GM23248 (cell line): ENCODE measurements at regions not wholly inside any gene's neighbourhood (a gene's known extent, or its start where the extent isn't known, plus 50 kb on each side); places are given as distances from the start of the nearest gene placed in this dataset.

ENCODE experiments used
- DNase-seq: peaks from one replicate; pipeline ENCODE4 v3.0.0-alpha.2; 2015
- H2AFZ ChIP-seq: fragments of 200-600 bp; sonication (generic); 2 replicates; pipeline ENCODE4 v1.6.1; 2016; ENCODE audit warnings: antibody characterized with exemption
- H3F3A ChIP-seq: fragments of 200-600 bp; sonication (generic); 2 replicates; pipeline ENCODE4 v1.6.1; 2016; ENCODE audit warnings: mild to moderate bottlenecking, antibody characterized with exemption, mixed run types; ENCODE audit not compliant: insufficient read depth
- H3K27ac ChIP-seq: fragments of 200-600 bp; sonication (generic); 2 replicates; pipeline ENCODE4 v1.5.1; 2016; ENCODE audit warnings: mild to moderate bottlenecking
- H3K27me3 ChIP-seq: fragments of 200-600 bp; sonication (generic); replicated peaks from 2 replicates; pipeline ENCODE4 v1.6.1; 2016; ENCODE audit warnings: mild to moderate bottlenecking; ENCODE audit not compliant: insufficient read depth
- H3K36me3 ChIP-seq: fragments of 200-600 bp; sonication (generic); 2 replicates; pipeline ENCODE4 v1.6.1; 2016; ENCODE audit warnings: low read depth, mild to moderate bottlenecking
- H3K4me1 ChIP-seq: fragments of 200-600 bp; sonication (generic); 2 replicates; pipeline ENCODE4 v1.6.1; 2016; ENCODE audit warnings: mild to moderate bottlenecking; ENCODE audit not compliant: insufficient read depth
- H3K4me2 ChIP-seq: fragments of 200-600 bp; sonication (generic); one replicate; pipeline ENCODE4 v1.6.1; 2016; ENCODE audit warnings: mild to moderate bottlenecking; ENCODE audit not compliant: unreplicated experiment
- H3K4me3 ChIP-seq: fragments of 200-600 bp; sonication (generic); 2 replicates; pipeline ENCODE4 v1.5.1; 2016; ENCODE audit warnings: mild to moderate bottlenecking
- H3K79me2 ChIP-seq: fragments of 200-600 bp; sonication (generic); 2 replicates; pipeline ENCODE4 v1.6.1; 2016; ENCODE audit warnings: mild to moderate bottlenecking; ENCODE audit not compliant: insufficient read depth
- H3K9ac ChIP-seq: fragments of 200-600 bp; sonication (generic); 2 replicates; pipeline ENCODE4 v1.6.1; 2016; ENCODE audit warnings: mild to moderate bottlenecking
- H3K9me2 ChIP-seq: fragments of 200-600 bp; sonication (generic); 2 replicates; pipeline ENCODE4 v1.6.1; 2016; ENCODE audit warnings: mixed run types, mild to moderate bottlenecking, moderate library complexity; ENCODE audit not compliant: insufficient read depth
- H3K9me3 ChIP-seq: fragments of 200-600 bp; sonication (generic); one replicate; pipeline ENCODE4 v1.6.1; 2017; ENCODE audit warnings: low read depth
- H4K20me1 ChIP-seq: fragments of 200-600 bp; sonication (generic); 2 replicates; pipeline ENCODE4 v1.6.0; 2016; ENCODE audit not compliant: insufficient read depth
- EZH2 ChIP-seq: fragments of 200-600 bp; sonication (generic); IDR thresholded peaks from 2 replicates; pipeline ENCODE4 v1.6.1; 2018; ENCODE audit warnings: antibody characterized with exemption, mild to moderate bottlenecking; ENCODE audit not compliant: insufficient read depth, poor library complexity, severe bottlenecking
- EZH2phosphoT487 ChIP-seq: fragments of 200-600 bp; sonication (generic); IDR thresholded peaks from 2 replicates; pipeline ENCODE4 v1.6.1; 2018; ENCODE audit warnings: antibody characterized with exemption, moderate library complexity, mild to moderate bottlenecking, low read depth; ENCODE audit not compliant: insufficient read depth
- WGBS, 2 experiments: methylation state at CpG; one replicate each; pipeline ENCODE4 v1.1.6; 2015 to 2017; ENCODE audit warnings: low lambda C conversion rate in 2 of 2, low coverage in 1 of 2; ENCODE audit errors: missing lambda C conversion rate in 2 of 2; 5-methylcytosine and 5-hydroxymethylcytosine counted together
- in situ Hi-C: fragments of 300-500 bp; cut with MboI; formaldehyde crosslinking; loops from 2 replicates; pipeline ENCODE4 v1.15.0; 2020

GRCh38 chr18:60112369-60112768 is 212.6 kb downstream of the PMAIP1 start:
- Histone ChIP-seq H3K9me2 (no peaks in the 10 kb centered on the region), H3K27me3 (no peaks in the 10 kb centered on the region), H2AFZ (no peak overlapping the region), H3K4me3 (no peak overlapping the region), H4K20me1 (no peaks in the 10 kb centered on the region), H3K9me3 (no peaks in the 10 kb centered on the region), H3F3A (no peaks in the 10 kb centered on the region), H3K27ac (no peak overlapping the region), H3K4me2 (no peak overlapping the region), H3K79me2 (no peaks in the 10 kb centered on the region), H3K36me3 (no peaks in the 10 kb centered on the region), H3K4me1 (no peaks in the 10 kb centered on the region), H3K9ac (no peak overlapping the region)
- WGBS, 2 experiments = 77 to 79% methylated on average over 5 of the region's 5 CpGs
- no peak for DNase-seq
- in situ Hi-C loops = no loop called here
- no peak for TF ChIP-seq EZH2phosphoT487
- TF ChIP-seq EZH2 = no peak

- no peaks in the 10 kb centered on the region for H3K4me1 ChIP-seq
- TF ChIP-seq EZH2phosphoT487 (no peak), EZH2 (no peak)
- 86 to 92% methylated on average over 2 of the region's 2 CpGs for WGBS, 2 experiments
- no peaks in the 10 kb centered on the region for H3F3A ChIP-seq
- no peaks in the 10 kb centered on the region for H3K9me2 ChIP-seq
- no peak overlapping the region for H3K9ac ChIP-seq
- H3K36me3 ChIP-seq = no peaks in the 10 kb centered on the region
- no peaks in the 10 kb centered on the region for H3K27me3 ChIP-seq
- no peak overlapping the region for H3K27ac ChIP-seq
- H3K9me3 ChIP-seq = no peaks in the 10 kb centered on the region
- H3K79me2 ChIP-seq = no peaks in the 10 kb centered on the region
- H3K4me3 ChIP-seq = no peak overlapping the region
- DNase-seq = no peak
- H2AFZ ChIP-seq = no peak overlapping the region
- H3K4me2 ChIP-seq = no peak overlapping the region
- H4K20me1 ChIP-seq = no peaks in the 10 kb centered on the region
- in situ Hi-C loops = no loop called here
Observed at GRCh38 chr18:60111525-60111924, 211.7 kb downstream of the PMAIP1 start.

GRCh38 chr18:60110836-60111235 is 211.0 kb downstream of the PMAIP1 start:
- H3K9me3 ChIP-seq = no peaks in the 10 kb centered on the region
- H3F3A ChIP-seq = no peaks in the 10 kb centered on the region
- H3K36me3 ChIP-seq = no peaks in the 10 kb centered on the region
- H3K4me2 ChIP-seq = no peak overlapping the region
- no peak for DNase-seq
- H3K9me2 ChIP-seq = no peaks in the 10 kb centered on the region
- H3K9ac ChIP-seq = no peak overlapping the region
- H3K27ac ChIP-seq = no peak overlapping the region
- H2AFZ ChIP-seq = no peak overlapping the region
- H3K79me2 ChIP-seq = no peaks in the 10 kb centered on the region
- WGBS, 2 experiments = 4 to 6% methylated on average over 1 of the region's 1 CpG
- TF ChIP-seq EZH2phosphoT487 (no peak), EZH2 (no peak)
- H3K27me3 ChIP-seq = no peaks in the 10 kb centered on the region
- no peak overlapping the region for H3K4me3 ChIP-seq
- in situ Hi-C loops = no loop called here
- no peaks in the 10 kb centered on the region for H4K20me1 ChIP-seq
- H3K4me1 ChIP-seq = no peaks in the 10 kb centered on the region

- H3K9me3 ChIP-seq = no peaks in the 10 kb centered on the region
- TF ChIP-seq EZH2phosphoT487 (no peak), EZH2 (no peak)
- no peaks in the 10 kb centered on the region for H3K36me3 ChIP-seq
- no peaks in the 10 kb centered on the region for H3F3A ChIP-seq
- H3K4me3 ChIP-seq = no peak overlapping the region
- in situ Hi-C loops = no loop called here
- H2AFZ ChIP-seq = no peak overlapping the region
- H3K9me2 ChIP-seq = no peaks in the 10 kb centered on the region
- DNase-seq = peak; percentile 0
- H3K4me1 ChIP-seq = no peaks in the 10 kb centered on the region
- no peak overlapping the region for H3K4me2 ChIP-seq
- H3K9ac ChIP-seq = no peak overlapping the region
- H3K27ac ChIP-seq = no peak overlapping the region
- H3K79me2 ChIP-seq = no peaks in the 10 kb centered on the region
- H4K20me1 ChIP-seq = no peaks in the 10 kb centered on the region
- 50 to 53% methylated on average over 3 of the region's 3 CpGs for WGBS, 2 experiments
- H3K27me3 ChIP-seq = no peaks in the 10 kb centered on the region
Observed at GRCh38 chr18:60100778-60101177, 201.0 kb downstream of the PMAIP1 start.

GRCh38 chr18:60099709-60100108 is 199.9 kb downstream of the PMAIP1 start:
- TF ChIP-seq EZH2phosphoT487 = no peak
- TF ChIP-seq EZH2 = no peak
- H3K4me3 ChIP-seq = no peak overlapping the region
- WGBS, 2 experiments = 68 to 71% methylated on average over 2 of the region's 2 CpGs
- H3K4me1 ChIP-seq = no peaks in the 10 kb centered on the region
- H3K4me2 ChIP-seq = no peak overlapping the region
- H3K9me3 ChIP-seq = no peaks in the 10 kb centered on the region
- no peak overlapping the region for H2AFZ ChIP-seq
- no peaks in the 10 kb centered on the region for H3F3A ChIP-seq
- no peaks in the 10 kb centered on the region for H4K20me1 ChIP-seq
- H3K9ac ChIP-seq = no peak overlapping the region
- no peaks in the 10 kb centered on the region for H3K9me2 ChIP-seq
- no peak for DNase-seq
- H3K27ac ChIP-seq = no peak overlapping the region
- H3K79me2 ChIP-seq = no peaks in the 10 kb centered on the region
- no peaks in the 10 kb centered on the region for H3K27me3 ChIP-seq
- H3K36me3 ChIP-seq = no peaks in the 10 kb centered on the region
- in situ Hi-C loops = no loop called here
